GM21423 (cell line): ENCODE measurements at regions not wholly inside any gene's neighbourhood (a gene's known extent, or its start where the extent isn't known, plus 50 kb on each side); places are given as distances from the start of the nearest gene placed in this dataset.
"Not testable (repeated sequence)": the region's sequence is repeated elsewhere in the genome, so short reads cannot be mapped to it uniquely, and the experiment has no call there.

Experiments
- ATAC-seq: cut with Tn5 transposase; IDR thresholded peaks from one replicate; pipeline ENCODE4 v1.9.1; 2021; ENCODE audit warnings: mild to moderate bottlenecking, moderate library complexity; ENCODE audit not compliant: unreplicated experiment

GRCh38 chr10:31123946-31124345 is 92.3 kb upstream of the ZNF438 start:
- no peak for ATAC-seq

GRCh38 chr10:31124852-31125251 is 93.2 kb upstream of the ZNF438 start:
- no peak for ATAC-seq

- ATAC-seq, result no peak
Observed at GRCh38 chr10:31125789-31126188, 94.1 kb upstream of the ZNF438 start.

- ATAC-seq, result no peak
Observed at GRCh38 chr10:31126593-31126992, 94.9 kb upstream of the ZNF438 start.

- ATAC-seq, result no peak
Observed at GRCh38 chr10:31128536-31128935, 96.9 kb upstream of the ZNF438 start.

- ATAC-seq, result no peak
Observed at GRCh38 chr10:31129271-31129670, 97.6 kb upstream of the ZNF438 start.

- no peak for ATAC-seq
Observed at GRCh38 chr10:31129880-31130405, 98.3 kb upstream of the ZNF438 start.

GRCh38 chr10:31130406-31130805 is 98.7 kb upstream of the ZNF438 start:
- ATAC-seq, result no peak

- no peak for ATAC-seq
Observed at GRCh38 chr10:31131251-31131650, 99.6 kb upstream of the ZNF438 start.

- ATAC-seq, result no peak
Observed at GRCh38 chr10:31132681-31133244, 101.1 kb upstream of the ZNF438 start.

- no peak for ATAC-seq
Observed at GRCh38 chr10:31133251-31133791, 101.7 kb upstream of the ZNF438 start.

- peak; percentile 50 for ATAC-seq
Observed at GRCh38 chr10:31133792-31134310, 102.2 kb upstream of the ZNF438 start.

- ATAC-seq, result peak; percentile 34
Observed at GRCh38 chr10:31134311-31134952, 102.8 kb upstream of the ZNF438 start.

- no peak for ATAC-seq
Observed at GRCh38 chr10:31135171-31135570, 103.5 kb upstream of the ZNF438 start.

- not testable (repeated sequence) for ATAC-seq
Observed at GRCh38 chr10:31135791-31136190, 104.1 kb upstream of the ZNF438 start.

- no peak for ATAC-seq
Observed at GRCh38 chr10:31136386-31136785, 104.7 kb upstream of the ZNF438 start.

GRCh38 chr10:31136930-31137885 is 105.5 kb upstream of the ZNF438 start:
- no peak for ATAC-seq

- no peak for ATAC-seq
Observed at GRCh38 chr10:31138026-31138553, 106.4 kb upstream of the ZNF438 start.

- ATAC-seq, result no peak
Observed at GRCh38 chr10:31139497-31139896, 107.8 kb upstream of the ZNF438 start.

GRCh38 chr10:31140716-31141115 is 109.1 kb upstream of the ZNF438 start:
- no peak for ATAC-seq

- no peak for ATAC-seq
Observed at GRCh38 chr10:31142026-31142425, 110.4 kb upstream of the ZNF438 start.
